BLaER1 treated with 17β-estradiol and CSF1 and Interleukin-3, amounts not matched to agents 10 nM and 100 nM (cell line): ENCODE measurements at regions not wholly inside any gene's neighbourhood (a gene's known extent, or its start where the extent isn't known, plus 50 kb on each side); places are given as distances from the start of the nearest gene placed in this dataset.
"Not testable (repeated sequence)": the region's sequence is repeated elsewhere in the genome, so short reads cannot be mapped to it uniquely, and the experiment has no call there.

ENCODE experiments used
- H3K27ac ChIP-seq, 11 experiments: shearing (Covaris generic); formaldehyde crosslinking; 2 replicates each; pipeline ENCODE4 v1.8.1; 2022
- H3K27me3 ChIP-seq, 11 experiments: shearing (Covaris generic); formaldehyde crosslinking; 2 replicates each; pipeline ENCODE4 v1.8.1; 2022
- H3K36me3 ChIP-seq, 11 experiments: shearing (Covaris generic); formaldehyde crosslinking; 2 replicates each; pipeline ENCODE4 v1.8.1; 2022
- H3K4me1 ChIP-seq, 10 experiments: shearing (Covaris generic); formaldehyde crosslinking; 2 replicates each; pipeline ENCODE4 v1.8.1; 2022
- H3K4me2 ChIP-seq, 11 experiments: shearing (Covaris generic); formaldehyde crosslinking; 2 replicates each; pipeline ENCODE4 v1.8.1; 2022
- H3K4me3 ChIP-seq, 10 experiments: shearing (Covaris generic); formaldehyde crosslinking; 2 replicates each; pipeline ENCODE4 v1.8.1; 2022
- H3K9ac ChIP-seq, 11 experiments: shearing (Covaris generic); formaldehyde crosslinking; 2 replicates each; pipeline ENCODE4 v1.8.1; 2022
- H3K9me3 ChIP-seq, 11 experiments: shearing (Covaris generic); formaldehyde crosslinking; replicated peaks in 1 of 11; 2 replicates each; pipeline ENCODE4 v1.8.1; 2022
- H4K20me1 ChIP-seq, 11 experiments: shearing (Covaris generic); formaldehyde crosslinking; 2 replicates each; pipeline ENCODE4 v1.8.1; 2022
- Cebpa-rat ChIP-seq, 11 experiments: shearing (Covaris generic); IDR thresholded peaks; 2 replicates each; pipeline ENCODE4 v1.8.1; 2022

GRCh38 chr12:69173368-69173767 is 66.0 kb upstream of the CPSF6 start:
- Histone ChIP-seq H3K4me1 (no peaks in the 10 kb centered on the region), H3K4me2 (no peak overlapping the region), H3K9ac (no peak overlapping the region), H3K27ac (no peak overlapping the region), H4K20me1 (no peaks in the 10 kb centered on the region), H3K27me3 (no peaks in the 10 kb centered on the region), H3K9me3 (peaks cover 0 to 23% (median 11%) of the 10 kb centered on the region in 11 experiments; a peak in 17 of 22 replicates), H3K4me3 (no peak overlapping the region), H3K36me3 (0 out of 22 replicates have a peak, but pooled peaks cover 0 to 4% (median 0%) of the 10 kb centered on the region in 11 experiments)
- TF ChIP-seq Cebpa-rat (IDR thresholded peaks at IDR 0.05), result no peak

- TF ChIP-seq Cebpa-rat (IDR thresholded peaks at IDR 0.05), result no peak
- H3K4me1 ChIP-seq, result peaks cover 0 to 12% (median 7%) of the 10 kb centered on the region in 10 experiments; a peak in 12 of 20 replicates
- H3K36me3 ChIP-seq, result 0 out of 22 replicates have a peak, but pooled peaks cover 0 to 4% (median 0%) of the 10 kb centered on the region in 11 experiments
- peaks cover 23 to 50% (median 39%) of the 10 kb centered on the region in 11 experiments for H3K9me3 ChIP-seq
- H4K20me1 ChIP-seq, result no peaks in the 10 kb centered on the region
- H3K27ac ChIP-seq, result no peak overlapping the region
- H3K4me3 ChIP-seq, result no peak overlapping the region
- H3K9ac ChIP-seq, result no peak overlapping the region
- H3K4me2 ChIP-seq, result peak overlapping the region in 7 of 11 experiments; percentile 2 to 60 (median 37); a peak in 10 of 22 replicates
- no peaks in the 10 kb centered on the region for H3K27me3 ChIP-seq
These were observed 59.6 kb upstream of the CPSF6 start for GRCh38 chr12:69179786-69180185.

GRCh38 chr12:69187572-69187971 is 51.8 kb upstream of the CPSF6 start:
- H3K4me2 ChIP-seq, H3K4me1 ChIP-seq, H3K9ac ChIP-seq, H3K27me3 ChIP-seq, H3K4me3 ChIP-seq, H3K36me3 ChIP-seq, H4K20me1 ChIP-seq, H3K27ac ChIP-seq: not testable (repeated sequence)
- peaks cover 66 to 86% (median 80%) of the 10 kb centered on the region in 11 experiments for H3K9me3 ChIP-seq

GRCh38 chr12:69189378-69189978 is 49.9 kb upstream of the CPSF6 start:
- H3K4me2 ChIP-seq, result no peak overlapping the region
- no peaks in the 10 kb centered on the region for H4K20me1 ChIP-seq
- H3K27ac ChIP-seq, result no peak overlapping the region
- no peaks in the 10 kb centered on the region for H3K4me1 ChIP-seq
- H3K36me3 ChIP-seq, result peaks cover 0 to 5% (median 0%) of the 10 kb centered on the region in 11 experiments; a peak in 2 of 22 replicates
- TF ChIP-seq Cebpa-rat (IDR thresholded peaks at IDR 0.05), result no peak
- H3K9me3 ChIP-seq, result peaks cover 68 to 97% (median 88%) of the 10 kb centered on the region in 11 experiments
- H3K9ac ChIP-seq, result no peak overlapping the region
- no peaks in the 10 kb centered on the region for H3K27me3 ChIP-seq
- H3K4me3 ChIP-seq, result 0 out of 20 replicates have a peak overlapping the region, but pooled peaks of 1 of the 10 experiments have one; percentile 2
